GM06990 (cell line): ENCODE measurements at regions not wholly inside any gene's neighbourhood (a gene's known extent, or its start where the extent isn't known, plus 50 kb on each side); places are given as distances from the start of the nearest gene placed in this dataset.
"Not testable (repeated sequence)": the region's sequence is repeated elsewhere in the genome, so short reads cannot be mapped to it uniquely, and the experiment has no call there.

Source experiments
- DNase-seq: peaks from one replicate; pipeline ENCODE4 v3.0.0-alpha.2; 2011; ENCODE audit not compliant: insufficient read length; ENCODE audit errors: extremely low read depth
- H3K27me3 ChIP-seq: replicated peaks from 2 replicates; pipeline ENCODE4 v1.6.0; 2011; ENCODE audit warnings: low read length; ENCODE audit not compliant: control insufficient read depth, insufficient read depth
- H3K36me3 ChIP-seq: 2 replicates; pipeline ENCODE4 v1.5.1; 2011; ENCODE audit warnings: low read length; ENCODE audit not compliant: control insufficient read depth, insufficient read depth
- H3K4me3 ChIP-seq: replicated peaks from 2 replicates; pipeline ENCODE4 v1.5.1; 2011; ENCODE audit warnings: low read depth, mild to moderate bottlenecking, control low read depth, low read length
- TF ChIP-seq, protein P1 (sequence below): IDR thresholded peaks from 2 replicates; pipeline ENCODE4 v1.5.1; 2011; ENCODE audit warnings: low read length, control low read depth, mild to moderate bottlenecking, inconsistent platforms; ENCODE audit not compliant: insufficient read depth, poor library complexity, severe bottlenecking

- Histone ChIP-seq H3K36me3 (no peaks in the 10 kb centered on the region), H3K27me3 (no peaks in the 10 kb centered on the region), H3K4me3 (no peak overlapping the region)
- DNase-seq, result no peak
- TF ChIP-seq, protein P1, sequence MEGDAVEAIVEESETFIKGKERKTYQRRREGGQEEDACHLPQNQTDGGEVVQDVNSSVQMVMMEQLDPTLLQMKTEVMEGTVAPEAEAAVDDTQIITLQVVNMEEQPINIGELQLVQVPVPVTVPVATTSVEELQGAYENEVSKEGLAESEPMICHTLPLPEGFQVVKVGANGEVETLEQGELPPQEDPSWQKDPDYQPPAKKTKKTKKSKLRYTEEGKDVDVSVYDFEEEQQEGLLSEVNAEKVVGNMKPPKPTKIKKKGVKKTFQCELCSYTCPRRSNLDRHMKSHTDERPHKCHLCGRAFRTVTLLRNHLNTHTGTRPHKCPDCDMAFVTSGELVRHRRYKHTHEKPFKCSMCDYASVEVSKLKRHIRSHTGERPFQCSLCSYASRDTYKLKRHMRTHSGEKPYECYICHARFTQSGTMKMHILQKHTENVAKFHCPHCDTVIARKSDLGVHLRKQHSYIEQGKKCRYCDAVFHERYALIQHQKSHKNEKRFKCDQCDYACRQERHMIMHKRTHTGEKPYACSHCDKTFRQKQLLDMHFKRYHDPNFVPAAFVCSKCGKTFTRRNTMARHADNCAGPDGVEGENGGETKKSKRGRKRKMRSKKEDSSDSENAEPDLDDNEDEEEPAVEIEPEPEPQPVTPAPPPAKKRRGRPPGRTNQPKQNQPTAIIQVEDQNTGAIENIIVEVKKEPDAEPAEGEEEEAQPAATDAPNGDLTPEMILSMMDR, result no peak
These were observed 197.0 kb upstream of the NMUR2 start for GRCh38 chr5:152601806-152602732.

- not testable (repeated sequence) for H3K27me3 ChIP-seq, H3K36me3 ChIP-seq, H3K4me3 ChIP-seq, DNase-seq
These were observed 201.0 kb upstream of the NMUR2 start for GRCh38 chr5:152606050-152606449.

DNA sequence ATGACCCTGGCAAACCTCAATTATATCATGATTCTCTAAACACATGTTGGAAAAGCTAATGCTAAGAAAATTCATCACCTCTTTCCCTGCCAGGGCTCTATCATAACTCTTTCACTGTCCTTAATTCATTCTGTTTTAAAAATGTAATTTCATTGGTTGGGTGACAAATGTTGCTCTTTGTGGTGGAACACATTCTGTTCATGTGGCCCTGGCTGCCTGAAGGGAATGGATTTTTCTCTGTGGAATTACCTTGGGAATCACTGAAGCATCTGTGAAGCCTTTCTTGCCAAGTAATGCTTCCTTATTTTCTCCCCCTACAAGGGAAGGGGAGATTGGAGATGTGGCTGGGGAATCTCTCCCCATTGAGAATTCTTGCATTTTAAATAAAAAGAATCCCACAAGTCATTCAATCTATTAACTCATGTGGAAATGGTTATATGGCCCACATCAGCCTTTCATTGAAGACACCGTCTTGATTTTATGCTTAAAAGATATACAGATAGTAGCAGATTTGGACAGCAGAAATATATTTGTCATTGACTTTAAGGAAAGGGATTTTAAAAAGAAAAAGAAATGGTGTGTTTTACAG is 201.8 kb upstream of the NMUR2 start:
- TF ChIP-seq, protein P1, result no peak
- Histone ChIP-seq H3K36me3 (no peaks in the 10 kb centered on the region), H3K27me3 (no peaks in the 10 kb centered on the region), H3K4me3 (no peak overlapping the region)
- DNase-seq, result no peak

GRCh38 chr5:152607401-152608160 is 202.5 kb upstream of the NMUR2 start:
- TF ChIP-seq, protein P1, result no peak
- H3K27me3 ChIP-seq, result no peaks in the 10 kb centered on the region
- H3K4me3 ChIP-seq, result no peak overlapping the region
- no peak for DNase-seq
- H3K36me3 ChIP-seq, result no peaks in the 10 kb centered on the region

DNA sequence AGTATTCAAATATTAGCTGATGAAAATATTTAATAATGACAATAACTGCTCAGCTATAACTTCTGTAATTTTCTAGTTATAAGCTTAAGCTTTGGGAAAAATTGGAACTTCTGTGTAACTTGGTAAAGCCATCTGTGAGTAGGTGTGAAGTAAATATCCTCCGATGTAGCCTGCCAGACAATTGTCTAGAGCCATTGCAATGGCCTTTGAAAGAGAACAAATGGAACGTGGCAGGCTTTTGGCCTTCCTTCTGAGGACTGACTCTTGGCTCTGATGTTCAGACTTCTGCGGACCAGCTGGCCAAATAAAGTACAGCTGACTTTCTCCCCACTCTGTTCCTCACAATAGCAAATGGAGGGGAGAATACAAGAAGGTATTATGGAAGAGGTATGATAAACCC is 203.4 kb upstream of the NMUR2 start:
- Histone ChIP-seq H3K4me3 (no peak overlapping the region), H3K36me3 (no peaks in the 10 kb centered on the region), H3K27me3 (no peaks in the 10 kb centered on the region)
- DNase-seq, result no peak
- TF ChIP-seq, protein P1, result no peak

GRCh38 chr5:152619756-152620155 is 214.7 kb upstream of the NMUR2 start:
- Histone ChIP-seq H3K27me3 (no peaks in the 10 kb centered on the region), H3K4me3 (no peak overlapping the region), H3K36me3 (no peaks in the 10 kb centered on the region)
- TF ChIP-seq, protein P1, result no peak
- DNase-seq, result no peak
